ENCODE measurements at regions not wholly inside any gene's neighbourhood (a gene's known extent, or its start where the extent isn't known, plus 50 kb on each side); places are given as distances from the start of the nearest gene placed in this dataset.

GRCh38 chr1:244265507-244265906 is 186.2 kb downstream of the ADSS2 start:
- no peak for DNase-seq (ENCODE audit: low spot score)

DNA sequence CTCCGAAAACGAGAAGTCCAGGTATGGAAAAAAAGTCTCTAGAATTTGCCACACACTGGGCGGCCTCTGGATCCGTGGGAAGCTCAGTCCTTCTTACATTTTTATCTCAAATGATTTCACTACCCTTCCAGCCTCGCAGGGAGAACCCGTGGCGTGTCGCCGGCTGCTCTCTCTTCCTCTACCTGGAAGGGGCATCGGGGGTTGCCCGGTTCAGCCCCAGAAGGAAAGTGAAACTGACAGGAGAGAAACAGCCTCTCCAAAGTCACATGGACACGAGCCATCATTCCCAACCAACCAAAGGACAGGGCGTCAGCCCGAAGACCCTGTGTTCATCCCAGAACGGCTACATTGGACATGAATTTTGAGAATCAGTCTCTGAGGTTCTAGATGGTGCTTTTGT is 182.5 kb downstream of the ADSS2 start:
- DNase-seq (ENCODE audit: low spot score): no peak

- no peak for DNase-seq (ENCODE audit: low spot score)
Observed at GRCh38 chr1:244271004-244271403, 180.7 kb downstream of the ADSS2 start.

- DNase-seq (ENCODE audit: low spot score): no peak
Observed at GRCh38 chr1:244271691-244272308, 179.9 kb downstream of the ADSS2 start.

GRCh38 chr1:244272471-244273261 is 179.0 kb downstream of the ADSS2 start:
- peak; percentile 92 for DNase-seq (ENCODE audit: low spot score)

DNA sequence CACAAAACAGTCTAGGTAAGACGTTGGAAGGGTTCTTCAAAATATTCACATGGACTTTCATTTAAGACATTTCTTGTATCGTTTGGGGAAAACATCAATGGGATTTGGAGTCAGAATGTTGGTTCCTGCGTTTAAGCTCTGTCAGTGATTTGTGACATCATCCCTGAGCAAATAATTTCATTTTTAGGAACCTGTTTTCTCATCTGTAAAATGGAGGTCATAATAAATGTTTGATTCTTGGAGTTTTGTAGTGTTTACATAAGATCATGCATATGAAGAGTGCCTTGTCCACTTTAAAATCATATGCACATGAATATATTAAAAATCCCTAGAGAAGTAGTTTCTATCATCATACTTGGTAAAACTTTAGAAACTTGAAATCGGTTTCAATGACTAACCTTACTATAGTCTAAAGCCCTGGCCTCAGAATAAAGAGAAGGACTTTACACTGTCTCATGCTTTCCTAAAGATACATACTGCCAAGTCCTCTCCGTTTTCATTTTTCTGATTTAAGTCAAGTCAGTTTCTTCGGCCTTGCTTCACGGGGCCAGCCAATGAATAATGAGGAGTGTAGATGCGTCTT is 178.4 kb downstream of the ADSS2 start:
- DNase-seq (ENCODE audit: low spot score): no peak

GRCh38 chr1:244273845-244274619 is 177.7 kb downstream of the ADSS2 start:
- DNase-seq (ENCODE audit: low spot score): peak; percentile 65

- DNase-seq (ENCODE audit: low spot score): no peak
Observed at GRCh38 chr1:244276646-244277045, 175.1 kb downstream of the ADSS2 start.

- DNase-seq (ENCODE audit: low spot score): no peak
Observed at GRCh38 chr1:244280201-244280600, 171.5 kb downstream of the ADSS2 start.

- no peak for DNase-seq (ENCODE audit: low spot score)
Observed at GRCh38 chr1:244280859-244281258, 170.8 kb downstream of the ADSS2 start.

- DNase-seq (ENCODE audit: low spot score): no peak
Observed at GRCh38 chr1:244283772-244284171, 167.9 kb downstream of the ADSS2 start.

DNA sequence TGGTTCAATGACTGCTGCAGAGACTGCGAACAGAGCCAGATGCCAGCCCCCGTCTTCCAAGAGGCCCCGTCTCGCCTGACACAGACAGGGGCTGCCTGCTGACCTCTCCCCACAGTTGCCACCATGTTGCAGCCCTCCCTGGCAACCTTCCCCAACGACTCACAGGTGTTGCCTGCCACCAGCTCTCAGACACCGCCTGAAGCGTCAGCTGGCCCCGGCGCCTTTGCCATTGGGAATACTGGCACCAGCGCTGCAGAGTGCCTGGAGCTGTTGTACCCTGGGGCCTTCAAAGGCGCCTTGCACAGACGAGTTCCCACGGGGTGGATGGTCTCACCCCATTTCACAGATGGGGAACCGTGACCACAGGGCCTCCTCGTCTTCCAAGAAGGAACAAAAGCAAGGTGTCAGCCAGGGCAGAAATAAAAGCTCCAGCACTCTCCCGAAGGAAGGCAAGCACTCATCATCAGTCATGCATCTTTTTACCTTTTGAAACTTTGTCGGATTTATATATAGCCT is 167.0 kb downstream of the ADSS2 start:
- DNase-seq (ENCODE audit: low spot score): no peak

GRCh38 chr1:244286341-244286740 is 165.4 kb downstream of the ADSS2 start:
- DNase-seq (ENCODE audit: low spot score): no peak

- no peak for DNase-seq (ENCODE audit: low spot score)
Observed at GRCh38 chr1:244287726-244288125, 164.0 kb downstream of the ADSS2 start.

- DNase-seq (ENCODE audit: low spot score): no peak
Observed at GRCh38 chr1:244288663-244289062, 163.0 kb downstream of the ADSS2 start.

DNA sequence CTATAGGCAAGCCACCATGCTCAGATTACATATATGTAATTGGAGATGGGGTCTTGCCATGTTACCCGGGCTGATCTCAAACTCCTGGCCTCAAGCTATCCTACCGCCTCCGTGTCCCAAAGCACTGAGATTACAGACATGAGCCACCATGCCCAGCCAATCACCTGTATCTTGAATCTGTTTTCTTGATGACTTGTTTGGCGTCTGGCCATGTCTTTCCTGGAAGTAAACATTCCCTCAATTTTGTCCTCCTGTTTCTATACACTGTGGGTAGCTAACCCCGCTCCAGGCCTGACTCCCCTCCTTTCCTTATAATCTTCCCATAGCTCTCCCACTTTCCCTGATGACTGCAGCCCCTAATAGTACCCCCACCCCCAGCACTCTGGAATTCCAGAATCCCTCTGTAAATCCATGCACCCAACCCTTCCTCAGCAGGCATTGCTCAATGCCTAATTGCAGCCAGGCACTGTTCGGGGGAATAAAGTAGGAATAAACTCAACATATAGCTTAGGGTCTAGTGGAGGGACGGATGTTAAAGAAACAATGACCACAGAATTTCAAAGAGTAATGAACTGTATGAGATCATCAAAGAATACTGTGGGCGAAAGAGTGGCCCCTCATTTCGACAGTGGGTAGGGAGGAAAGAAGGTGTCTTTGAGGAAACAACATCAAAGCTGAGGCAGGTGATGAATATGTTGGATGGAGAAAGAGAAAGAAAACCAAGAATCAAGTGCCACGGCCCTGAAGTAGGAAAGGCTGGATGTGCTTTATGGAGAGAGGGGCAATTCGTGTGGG is 161.5 kb downstream of the ADSS2 start:
- no peak for DNase-seq (ENCODE audit: low spot score)

GRCh38 chr1:244291236-244292201 is 160.2 kb downstream of the ADSS2 start:
- no peak for DNase-seq (ENCODE audit: low spot score)

- DNase-seq (ENCODE audit: low spot score): no peak
Observed at GRCh38 chr1:244294599-244295224, 157.0 kb downstream of the ADSS2 start.

GRCh38 chr1:244296003-244296402 is 155.7 kb downstream of the ADSS2 start:
- DNase-seq (ENCODE audit: low spot score): no peak

- DNase-seq (ENCODE audit: low spot score): peak; percentile 73
Observed at GRCh38 chr1:244296447-244296846, 155.3 kb downstream of the ADSS2 start.

Data from Ammon's horn (tissue), 1 donor.